K562 (cell line): ENCODE measurements at regions not wholly inside any gene's neighbourhood (a gene's known extent, or its start where the extent isn't known, plus 50 kb on each side); places are given as distances from the start of the nearest gene placed in this dataset.

Experiments
- ASH1L ChIP-seq: fragments of 450-650 bp; IDR thresholded peaks from 2 replicates; pipeline ENCODE4 v1.6.1; 2018; ENCODE audit warnings: borderline replicate concordance, mild to moderate bottlenecking, low read depth; ENCODE audit not compliant: partially characterized antibody
- CC2D1A ChIP-seq: fragments of 450-650 bp; IDR thresholded peaks from 2 replicates; pipeline ENCODE4 v1.6.1; 2017; ENCODE audit warnings: mild to moderate bottlenecking
- EZH2 ChIP-seq: IDR thresholded peaks from 2 replicates; pipeline ENCODE4 v1.6.1; 2012; ENCODE audit warnings: low read depth, mild to moderate bottlenecking, inconsistent platforms, low read length, borderline replicate concordance
- MTA2 ChIP-seq: fragments of 450-650 bp; IDR thresholded peaks from 2 replicates; pipeline ENCODE4 v1.6.1; 2016; ENCODE audit warnings: low read depth
- NKRF ChIP-seq: fragments of 450-650 bp; IDR thresholded peaks from 2 replicates; pipeline ENCODE4 v1.6.1; 2016; ENCODE audit warnings: borderline replicate concordance
- RFX5 ChIP-seq: IDR thresholded peaks from 2 replicates; pipeline ENCODE4 v1.6.1; 2011; ENCODE audit warnings: low read depth, mild to moderate bottlenecking, improper control_type of control experiment, low read length
- TAF1 ChIP-seq: IDR thresholded peaks from 2 replicates; pipeline ENCODE4 v1.6.1; 2011; ENCODE audit warnings: mild to moderate bottlenecking, low read length, moderate library complexity; ENCODE audit not compliant: insufficient read depth, control insufficient read depth, severe bottlenecking; ENCODE audit errors: extremely low read depth
- YBX1 ChIP-seq: fragments of 450-650 bp; IDR thresholded peaks from 2 replicates; pipeline ENCODE4 v1.7.1; 2016; ENCODE audit warnings: mild to moderate bottlenecking
- ZNF217 ChIP-seq: sonication (generic); formaldehyde crosslinking; IDR thresholded peaks from 2 replicates; pipeline ENCODE4 v1.8.0; 2022; ENCODE audit warnings: mild to moderate bottlenecking, missing genetic modification reagents
- TF ChIP-seq, protein P1 (sequence below): sonication (generic); formaldehyde crosslinking; IDR thresholded peaks from 2 replicates; pipeline ENCODE4 v1.8.1; 2023; ENCODE audit warnings: mild to moderate bottlenecking, missing genetic modification reagents
- TF ChIP-seq, protein P2 (sequence below): IDR thresholded peaks from 3 replicates; pipeline ENCODE4 v1.6.1; 2011; ENCODE audit warnings: borderline replicate concordance, mild to moderate bottlenecking, moderate library complexity; ENCODE audit not compliant: insufficient read length; ENCODE audit errors: extremely low read depth

DNA sequence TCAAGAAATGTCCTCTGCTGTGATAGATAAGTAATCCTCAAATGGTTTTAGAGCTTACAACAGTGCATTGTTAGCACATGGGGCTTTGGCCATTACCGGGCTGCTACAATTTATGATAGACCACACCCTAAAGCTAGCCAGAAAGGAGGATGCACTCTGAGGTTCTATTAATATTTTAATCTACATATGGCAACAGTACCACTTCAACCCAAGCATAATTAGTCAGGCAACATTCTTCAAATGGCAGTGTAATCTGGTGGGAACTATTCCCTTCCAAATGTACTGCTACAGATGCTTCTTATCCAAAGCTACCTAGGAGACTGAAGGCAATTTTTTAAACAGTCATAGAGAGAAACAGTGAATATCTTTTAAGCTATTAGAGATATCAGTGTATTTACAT is 697.6 kb downstream of the KCNA4 start:
- no peak for TF ChIP-seq YBX1
- TF ChIP-seq, protein P1, sequence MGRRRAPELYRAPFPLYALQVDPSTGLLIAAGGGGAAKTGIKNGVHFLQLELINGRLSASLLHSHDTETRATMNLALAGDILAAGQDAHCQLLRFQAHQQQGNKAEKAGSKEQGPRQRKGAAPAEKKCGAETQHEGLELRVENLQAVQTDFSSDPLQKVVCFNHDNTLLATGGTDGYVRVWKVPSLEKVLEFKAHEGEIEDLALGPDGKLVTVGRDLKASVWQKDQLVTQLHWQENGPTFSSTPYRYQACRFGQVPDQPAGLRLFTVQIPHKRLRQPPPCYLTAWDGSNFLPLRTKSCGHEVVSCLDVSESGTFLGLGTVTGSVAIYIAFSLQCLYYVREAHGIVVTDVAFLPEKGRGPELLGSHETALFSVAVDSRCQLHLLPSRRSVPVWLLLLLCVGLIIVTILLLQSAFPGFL (CRISPR knock-in tag) = no peak
- no peak for TF ChIP-seq CC2D1A
- TF ChIP-seq EZH2 = no peak
- no peak for TF ChIP-seq ASH1L
- TF ChIP-seq MTA2 = no peak
- no peak for TF ChIP-seq RFX5
- TF ChIP-seq TAF1 = no peak
- no peak for TF ChIP-seq ZNF217 (CRISPR knock-in tag)
- no peak for TF ChIP-seq NKRF
- TF ChIP-seq, protein P2, sequence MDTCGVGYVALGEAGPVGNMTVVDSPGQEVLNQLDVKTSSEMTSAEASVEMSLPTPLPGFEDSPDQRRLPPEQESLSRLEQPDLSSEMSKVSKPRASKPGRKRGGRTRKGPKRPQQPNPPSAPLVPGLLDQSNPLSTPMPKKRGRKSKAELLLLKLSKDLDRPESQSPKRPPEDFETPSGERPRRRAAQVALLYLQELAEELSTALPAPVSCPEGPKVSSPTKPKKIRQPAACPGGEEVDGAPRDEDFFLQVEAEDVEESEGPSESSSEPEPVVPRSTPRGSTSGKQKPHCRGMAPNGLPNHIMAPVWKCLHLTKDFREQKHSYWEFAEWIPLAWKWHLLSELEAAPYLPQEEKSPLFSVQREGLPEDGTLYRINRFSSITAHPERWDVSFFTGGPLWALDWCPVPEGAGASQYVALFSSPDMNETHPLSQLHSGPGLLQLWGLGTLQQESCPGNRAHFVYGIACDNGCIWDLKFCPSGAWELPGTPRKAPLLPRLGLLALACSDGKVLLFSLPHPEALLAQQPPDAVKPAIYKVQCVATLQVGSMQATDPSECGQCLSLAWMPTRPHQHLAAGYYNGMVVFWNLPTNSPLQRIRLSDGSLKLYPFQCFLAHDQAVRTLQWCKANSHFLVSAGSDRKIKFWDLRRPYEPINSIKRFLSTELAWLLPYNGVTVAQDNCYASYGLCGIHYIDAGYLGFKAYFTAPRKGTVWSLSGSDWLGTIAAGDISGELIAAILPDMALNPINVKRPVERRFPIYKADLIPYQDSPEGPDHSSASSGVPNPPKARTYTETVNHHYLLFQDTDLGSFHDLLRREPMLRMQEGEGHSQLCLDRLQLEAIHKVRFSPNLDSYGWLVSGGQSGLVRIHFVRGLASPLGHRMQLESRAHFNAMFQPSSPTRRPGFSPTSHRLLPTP = no peak
